Upper lobe of right lung (tissue), 1 donor: ENCODE measurements at regions not wholly inside any gene's neighbourhood (a gene's known extent, or its start where the extent isn't known, plus 50 kb on each side); places are given as distances from the start of the nearest gene placed in this dataset.

Experiments
- ATAC-seq: fragments of 200-7000 bp; cut with Tn5 transposase; one replicate; pipeline ENCODE4 v1.9.1; 2020; ENCODE audit warnings: mild to moderate bottlenecking, moderate library complexity
- DNase-seq: peaks from one replicate; pipeline ENCODE4 v3.0.0-alpha.2; 2020
- H3K27ac ChIP-seq: fragments of 200-600 bp; one replicate; pipeline ENCODE4 v1.8.0; 2022
- H3K27me3 ChIP-seq: fragments of 200-600 bp; one replicate; pipeline ENCODE4 v1.8.0; 2022; ENCODE audit warnings: mild to moderate bottlenecking
- H3K36me3 ChIP-seq: fragments of 200-600 bp; one replicate; pipeline ENCODE4 v1.8.0; 2022
- H3K4me1 ChIP-seq: fragments of 200-600 bp; one replicate; pipeline ENCODE4 v1.8.0; 2022
- H3K4me3 ChIP-seq: fragments of 200-600 bp; one replicate; pipeline ENCODE4 v1.8.0; 2022; ENCODE audit warnings: mild to moderate bottlenecking
- H3K9me3 ChIP-seq: fragments of 200-600 bp; one replicate; pipeline ENCODE4 v1.8.0; 2022
- CTCF ChIP-seq: fragments of 200-600 bp; IDR thresholded peaks from one replicate; pipeline ENCODE4 v1.8.0; 2022; ENCODE audit warnings: antibody characterized with exemption
- intact Hi-C: fragments of 100-400 bp; cut with DNase I; formaldehyde crosslinking; loops from one replicate; pipeline ENCODE4 v1.11.0; 2022
- donor health status: DM: no; HTN: yes; CAD: no; lungs with severe emphysema.

- intact Hi-C loops: no loop called here
- no peak for TF ChIP-seq CTCF
- Histone ChIP-seq H3K4me1 (no peaks in the 10 kb centered on the region), H3K36me3 (no peaks in the 10 kb centered on the region), H3K9me3 (no peaks in the 10 kb centered on the region), H3K27me3 (no peaks in the 10 kb centered on the region), H3K4me3 (no peak overlapping the region), H3K27ac (no peak overlapping the region)
- ATAC-seq (no peak), DNase-seq (no peak)
These were observed 1070.0 kb downstream of the LRFN5 start for GRCh38 chr14:42676636-42677035.

GRCh38 chr14:42673963-42674362 is 1067.3 kb downstream of the LRFN5 start:
- ATAC-seq: no peak
- Histone ChIP-seq H3K36me3 (no peaks in the 10 kb centered on the region), H3K4me3 (no peak overlapping the region), H3K4me1 (no peaks in the 10 kb centered on the region), H3K9me3 (no peaks in the 10 kb centered on the region), H3K27me3 (no peaks in the 10 kb centered on the region), H3K27ac (no peak overlapping the region)
- intact Hi-C loops: no loop called here
- no peak for DNase-seq
- no peak for TF ChIP-seq CTCF

GRCh38 chr14:42671636-42672035 is 1065.0 kb downstream of the LRFN5 start:
- no peaks in the 10 kb centered on the region for H3K36me3 ChIP-seq
- H3K4me3 ChIP-seq: no peak overlapping the region
- H3K27ac ChIP-seq: no peak overlapping the region
- H3K27me3 ChIP-seq: no peaks in the 10 kb centered on the region
- no peak for DNase-seq
- H3K9me3 ChIP-seq: no peaks in the 10 kb centered on the region
- no peak for ATAC-seq
- no peaks in the 10 kb centered on the region for H3K4me1 ChIP-seq
- no peak for TF ChIP-seq CTCF
- intact Hi-C loops: no loop called here

GRCh38 chr14:42665083-42665482 is 1058.4 kb downstream of the LRFN5 start:
- H3K36me3 ChIP-seq: no peaks in the 10 kb centered on the region
- intact Hi-C loops: no loop called here
- H3K4me1 ChIP-seq: no peaks in the 10 kb centered on the region
- H3K4me3 ChIP-seq: no peak overlapping the region
- no peak for TF ChIP-seq CTCF
- H3K9me3 ChIP-seq: no peaks in the 10 kb centered on the region
- ATAC-seq (no peak), DNase-seq (no peak)
- H3K27ac ChIP-seq: no peak overlapping the region
- H3K27me3 ChIP-seq: no peaks in the 10 kb centered on the region

GRCh38 chr14:42664190-42664589 is 1057.5 kb downstream of the LRFN5 start:
- Histone ChIP-seq H3K4me1 (no peaks in the 10 kb centered on the region), H3K36me3 (no peaks in the 10 kb centered on the region), H3K27me3 (no peaks in the 10 kb centered on the region), H3K9me3 (no peaks in the 10 kb centered on the region), H3K27ac (no peak overlapping the region), H3K4me3 (no peak overlapping the region)
- DNase-seq (no peak), ATAC-seq (no peak)
- intact Hi-C loops: no loop called here
- no peak for TF ChIP-seq CTCF

GRCh38 chr14:42654707-42655106 is 1048.0 kb downstream of the LRFN5 start:
- TF ChIP-seq CTCF: no peak
- no peaks in the 10 kb centered on the region for H3K36me3 ChIP-seq
- no peak overlapping the region for H3K4me3 ChIP-seq
- no peaks in the 10 kb centered on the region for H3K4me1 ChIP-seq
- ATAC-seq: no peak
- no peaks in the 10 kb centered on the region for H3K9me3 ChIP-seq
- intact Hi-C loops: no loop called here
- no peaks in the 10 kb centered on the region for H3K27me3 ChIP-seq
- DNase-seq: no peak
- no peak overlapping the region for H3K27ac ChIP-seq
